Activated CD8-positive, alpha-beta T cell treated with anti-CD3 and anti-CD28 coated beads for 36 hours (primary cell): ENCODE measurements at regions not wholly inside any gene's neighbourhood (a gene's known extent, or its start where the extent isn't known, plus 50 kb on each side); places are given as distances from the start of the nearest gene placed in this dataset.

Source experiments
- ATAC-seq: fragments of 200-7000 bp; cut with Tn5 transposase; one replicate; pipeline ENCODE4 v1.10.0; 2021; ENCODE audit warnings: mild to moderate bottlenecking, moderate library complexity
- CTCF ChIA-PET: fragments of 350-600 bp; sonication (Branson Sonifier 250); formaldehyde crosslinking; loops from one replicate; lab custom pipeline; 2021; ENCODE audit warnings: antibody characterized with exemption; lab: Charles Lee
- POLR2A ChIA-PET: fragments of 350-600 bp; sonication (Branson Sonifier 250); formaldehyde crosslinking; loops from one replicate; lab custom pipeline; 2021; ENCODE audit warnings: antibody characterized with exemption; lab: Charles Lee
- DNase-seq: peaks from one replicate; pipeline ENCODE4 v3.0.0-alpha.2; 2020
- H3K27ac Mint-ChIP-seq: one replicate; pipeline ENCODE4 v1.8.0; 2021; ENCODE audit warnings: mild to moderate bottlenecking, mixed read lengths
- H3K27me3 Mint-ChIP-seq: one replicate; pipeline ENCODE4 v1.8.0; 2021; ENCODE audit warnings: mixed read lengths
- H3K36me3 Mint-ChIP-seq: one replicate; pipeline ENCODE4 v1.8.0; 2021; ENCODE audit warnings: low read depth, mixed read lengths
- H3K4me1 Mint-ChIP-seq: one replicate; pipeline ENCODE4 v1.8.0; 2021; ENCODE audit warnings: low read depth, mixed read lengths
- H3K4me3 Mint-ChIP-seq: one replicate; pipeline ENCODE4 v1.8.0; 2021; ENCODE audit warnings: mild to moderate bottlenecking, moderate library complexity, mixed read lengths
- H3K9me3 Mint-ChIP-seq: one replicate; pipeline ENCODE4 v1.8.0; 2021; ENCODE audit warnings: mixed read lengths
- intact Hi-C: fragments of 100-400 bp; cut with micrococcal nuclease; formaldehyde crosslinking; loops from one replicate; pipeline ENCODE4 v1.10.0; 2022
- TF ChIP-seq, protein P1 (sequence below): fragments of 200-600 bp; IDR thresholded peaks from one replicate; pipeline ENCODE4 v1.8.0; 2022; ENCODE audit warnings: antibody characterized with exemption, mild to moderate bottlenecking

DNA sequence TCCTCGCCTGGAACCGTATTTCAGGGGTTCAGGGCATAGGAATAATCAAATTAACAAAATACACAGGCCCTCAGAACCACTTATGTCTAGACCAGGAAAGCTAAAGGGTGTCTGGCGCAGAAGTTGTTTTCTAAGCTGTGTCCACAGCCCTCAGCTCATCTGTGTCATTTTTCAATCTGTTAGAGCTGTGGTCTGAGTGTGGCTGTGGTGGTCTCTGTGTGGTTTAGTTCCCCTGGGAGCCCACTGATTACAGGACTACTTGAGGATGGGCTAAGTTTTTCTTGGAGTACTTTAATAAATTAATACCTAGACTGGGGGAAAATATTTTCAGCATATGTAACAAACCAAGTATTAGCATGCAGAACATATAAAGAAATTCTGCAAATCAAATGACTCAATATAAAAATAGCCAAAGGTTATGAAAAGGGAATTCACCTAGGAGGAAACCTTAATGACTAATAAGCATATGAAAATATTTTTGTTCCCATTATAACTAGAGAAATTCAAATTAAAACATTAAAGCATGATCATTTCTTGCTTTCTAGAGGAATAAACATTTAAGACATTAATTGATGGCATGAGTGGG lies 186.3 kb downstream of the SATB1 start:
- H3K27me3 Mint-ChIP-seq = peaks cover 4% of the 10 kb centered on the region
- H3K4me1 Mint-ChIP-seq = peaks cover 9% of the 10 kb centered on the region
- POLR2A ChIA-PET = no interaction called here
- intact Hi-C loops = no loop called here
- no peak overlapping the region for H3K27ac Mint-ChIP-seq
- CTCF ChIA-PET = no interaction called here
- no peaks in the 10 kb centered on the region for H3K36me3 Mint-ChIP-seq
- DNase-seq (no peak), ATAC-seq (no peak)
- no peak overlapping the region for H3K4me3 Mint-ChIP-seq
- TF ChIP-seq, protein P1, sequence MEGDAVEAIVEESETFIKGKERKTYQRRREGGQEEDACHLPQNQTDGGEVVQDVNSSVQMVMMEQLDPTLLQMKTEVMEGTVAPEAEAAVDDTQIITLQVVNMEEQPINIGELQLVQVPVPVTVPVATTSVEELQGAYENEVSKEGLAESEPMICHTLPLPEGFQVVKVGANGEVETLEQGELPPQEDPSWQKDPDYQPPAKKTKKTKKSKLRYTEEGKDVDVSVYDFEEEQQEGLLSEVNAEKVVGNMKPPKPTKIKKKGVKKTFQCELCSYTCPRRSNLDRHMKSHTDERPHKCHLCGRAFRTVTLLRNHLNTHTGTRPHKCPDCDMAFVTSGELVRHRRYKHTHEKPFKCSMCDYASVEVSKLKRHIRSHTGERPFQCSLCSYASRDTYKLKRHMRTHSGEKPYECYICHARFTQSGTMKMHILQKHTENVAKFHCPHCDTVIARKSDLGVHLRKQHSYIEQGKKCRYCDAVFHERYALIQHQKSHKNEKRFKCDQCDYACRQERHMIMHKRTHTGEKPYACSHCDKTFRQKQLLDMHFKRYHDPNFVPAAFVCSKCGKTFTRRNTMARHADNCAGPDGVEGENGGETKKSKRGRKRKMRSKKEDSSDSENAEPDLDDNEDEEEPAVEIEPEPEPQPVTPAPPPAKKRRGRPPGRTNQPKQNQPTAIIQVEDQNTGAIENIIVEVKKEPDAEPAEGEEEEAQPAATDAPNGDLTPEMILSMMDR = no peak
- H3K9me3 Mint-ChIP-seq = no peaks in the 10 kb centered on the region

DNA sequence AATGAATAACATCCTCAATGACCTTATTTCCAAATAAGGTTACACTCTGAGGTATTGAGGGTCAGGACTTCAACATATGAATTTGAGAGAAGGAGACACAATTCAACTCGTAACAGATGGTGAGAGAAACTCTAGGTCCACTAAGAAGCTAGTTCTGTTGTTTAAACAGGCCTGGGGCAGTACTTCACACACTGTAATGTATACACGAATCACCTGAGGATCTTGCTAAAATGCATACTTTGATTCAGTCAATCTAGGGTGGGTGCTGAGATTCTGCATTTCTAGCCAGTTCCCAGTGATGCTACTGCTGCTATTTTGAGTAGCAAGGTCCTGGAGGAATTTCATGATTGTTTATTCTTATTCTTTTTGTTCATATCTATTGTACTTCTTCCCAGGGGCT lies 186.8 kb downstream of the SATB1 start:
- intact Hi-C loops = no loop called here
- CTCF ChIA-PET = no interaction called here

DNA sequence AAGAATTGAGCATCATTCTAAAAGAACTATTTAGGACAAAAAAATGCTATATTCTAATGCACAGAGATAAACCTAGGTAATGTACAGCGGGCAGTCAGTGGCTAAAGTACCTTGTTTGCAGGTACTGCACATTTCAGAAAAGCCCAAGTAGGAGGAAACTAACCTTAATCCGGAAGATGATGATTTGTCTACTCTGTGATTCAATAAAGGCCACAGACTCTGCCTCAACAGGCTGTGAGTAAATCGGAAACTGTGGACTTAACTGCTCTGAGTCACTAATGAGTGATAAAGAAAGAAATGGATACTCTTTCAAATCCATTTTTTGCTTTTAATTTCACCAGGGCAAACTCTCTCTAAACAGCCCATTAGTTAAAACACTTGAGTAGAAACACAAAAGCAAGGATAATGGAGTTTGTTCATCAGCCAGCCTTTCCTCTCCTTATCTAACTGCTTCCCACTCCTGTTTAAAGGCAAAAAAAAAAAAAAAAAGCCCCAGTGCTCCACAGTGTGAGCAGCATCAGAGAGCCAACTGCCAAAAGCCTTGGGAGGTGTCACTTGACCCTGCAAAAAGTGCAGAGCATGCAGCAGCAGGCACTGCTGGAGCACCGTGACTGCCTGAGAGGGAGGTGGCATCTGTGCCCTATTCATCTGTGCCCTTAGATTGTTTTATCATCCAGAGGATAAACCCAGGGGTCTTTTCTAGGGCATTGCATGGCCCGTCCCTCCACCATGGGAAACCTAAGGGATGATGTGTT lies 187.7 kb downstream of the SATB1 start:
- H3K4me3 Mint-ChIP-seq = no peak overlapping the region
- peaks cover 9% of the 10 kb centered on the region for H3K4me1 Mint-ChIP-seq
- intact Hi-C loops = no loop called here
- no peak overlapping the region for H3K27ac Mint-ChIP-seq
- ATAC-seq (peak; percentile 87), DNase-seq (peak; percentile 28)
- no peaks in the 10 kb centered on the region for H3K36me3 Mint-ChIP-seq
- POLR2A ChIA-PET = no interaction called here
- CTCF ChIA-PET = no interaction called here
- H3K27me3 Mint-ChIP-seq = peaks cover 8% of the 10 kb centered on the region
- H3K9me3 Mint-ChIP-seq = no peaks in the 10 kb centered on the region
- TF ChIP-seq, protein P1 = no peak

More for the DNA sequence above, 186.8 kb downstream of the SATB1 start:
- H3K27ac Mint-ChIP-seq = no peak overlapping the region
- H3K9me3 Mint-ChIP-seq = no peaks in the 10 kb centered on the region
- peaks cover 9% of the 10 kb centered on the region for H3K4me1 Mint-ChIP-seq
- no peak overlapping the region for H3K4me3 Mint-ChIP-seq
- no peaks in the 10 kb centered on the region for H3K36me3 Mint-ChIP-seq
- ATAC-seq (no peak), DNase-seq (no peak)
- POLR2A ChIA-PET = no interaction called here
- TF ChIP-seq, protein P1 = no peak
- H3K27me3 Mint-ChIP-seq = peaks cover 5% of the 10 kb centered on the region

DNA sequence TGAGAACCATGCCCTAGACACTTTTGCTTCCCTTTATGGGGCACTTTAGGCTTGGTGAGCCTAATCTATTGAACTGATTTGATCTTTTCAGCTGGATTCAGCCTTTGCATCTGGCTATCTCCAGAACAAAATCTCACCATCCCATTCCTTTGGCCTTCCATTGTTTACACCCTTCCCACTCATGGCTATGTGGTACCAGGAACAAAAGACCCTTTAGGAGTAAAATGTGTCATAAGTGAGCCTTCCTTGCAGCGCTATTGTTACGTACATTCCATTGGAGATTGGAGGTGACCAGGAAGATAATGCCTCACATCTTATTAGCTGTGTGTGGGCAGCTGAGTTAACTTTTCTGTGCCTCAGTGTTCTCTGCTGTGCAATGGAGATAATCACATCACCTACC lies 188.4 kb downstream of the SATB1 start:
- POLR2A ChIA-PET = no interaction called here
- H3K27me3 Mint-ChIP-seq = peaks cover 8% of the 10 kb centered on the region
- no peak for DNase-seq

More for the DNA sequence above, 188.4 kb downstream of the SATB1 start:
- Mint-ChIP-seq H3K27ac (no peak overlapping the region), H3K9me3 (no peaks in the 10 kb centered on the region), H3K36me3 (no peaks in the 10 kb centered on the region), H3K4me1 (peaks cover 9% of the 10 kb centered on the region), H3K4me3 (no peak overlapping the region)
- intact Hi-C loops = no loop called here
- CTCF ChIA-PET = no interaction called here
- no peak for ATAC-seq
- TF ChIP-seq, protein P1 = no peak
